CD4-positive, alpha-beta T cell treated with Interleukin-2 at 100 ng/mL for 4 hours (primary cell): ENCODE measurements at regions not wholly inside any gene's neighbourhood (a gene's known extent, or its start where the extent isn't known, plus 50 kb on each side); places are given as distances from the start of the nearest gene placed in this dataset.
"Not testable (repeated sequence)": the region's sequence is repeated elsewhere in the genome, so short reads cannot be mapped to it uniquely, and the experiment has no call there.

ENCODE experiments used
- DNase-seq: peaks from one replicate; pipeline ENCODE4 v3.0.0-alpha.2; 2020; ENCODE audit warnings: low spot score

- DNase-seq = no peak
Measured at GRCh38 chr12:124475295-124476010, 92.0 kb downstream of the NCOR2 start.

DNA sequence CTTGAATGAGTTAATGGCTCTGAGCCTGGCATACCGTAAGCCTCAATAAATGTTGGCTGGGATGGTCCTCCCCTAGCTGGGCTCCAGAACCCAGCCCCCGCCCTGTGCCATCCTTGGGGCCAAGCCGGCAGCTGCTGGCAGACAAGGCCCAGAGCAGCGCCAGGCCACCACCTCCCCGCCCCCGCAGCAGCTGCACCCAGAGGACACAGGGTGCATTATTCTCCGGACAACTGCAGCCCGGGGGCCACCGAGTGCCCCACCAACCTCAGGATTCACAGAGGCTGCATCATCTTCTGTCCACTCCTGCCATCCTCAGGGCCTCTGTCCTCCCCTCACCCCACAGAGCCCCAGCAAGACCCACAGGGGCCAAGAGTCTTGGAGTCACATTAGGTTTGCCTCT is 92.7 kb downstream of the NCOR2 start:
- no peak for DNase-seq

DNA sequence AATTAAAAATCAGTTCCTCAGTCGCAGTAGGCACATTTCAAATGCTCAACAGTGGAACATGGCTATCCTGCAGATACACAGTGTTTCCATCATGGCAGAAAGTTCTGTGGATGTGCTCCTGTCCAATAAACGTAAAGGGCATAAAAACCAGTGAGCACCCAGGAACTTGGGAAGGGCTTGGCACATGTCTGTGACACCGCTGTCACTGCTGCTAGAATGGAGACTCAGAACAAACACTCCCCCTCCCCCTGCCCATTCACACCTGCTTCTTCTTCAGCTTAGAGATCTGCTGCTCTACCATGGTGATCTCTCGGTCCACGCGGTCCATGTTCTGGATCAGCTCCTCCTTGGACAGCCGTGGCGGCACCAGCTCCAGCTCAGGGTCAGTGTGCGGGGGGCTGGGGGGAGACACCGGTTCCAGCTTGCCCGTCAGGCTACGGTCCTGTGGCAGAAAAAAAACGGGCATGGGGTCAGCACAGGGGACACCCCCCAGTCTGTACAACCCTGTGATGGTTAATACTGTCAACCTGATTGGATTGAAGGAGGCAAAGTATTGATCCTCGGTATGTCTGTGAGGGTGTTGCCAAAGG is 94.6 kb downstream of the NCOR2 start:
- DNase-seq = no peak

GRCh38 chr12:124471828-124472227 is 95.6 kb downstream of the NCOR2 start:
- no peak for DNase-seq

DNA sequence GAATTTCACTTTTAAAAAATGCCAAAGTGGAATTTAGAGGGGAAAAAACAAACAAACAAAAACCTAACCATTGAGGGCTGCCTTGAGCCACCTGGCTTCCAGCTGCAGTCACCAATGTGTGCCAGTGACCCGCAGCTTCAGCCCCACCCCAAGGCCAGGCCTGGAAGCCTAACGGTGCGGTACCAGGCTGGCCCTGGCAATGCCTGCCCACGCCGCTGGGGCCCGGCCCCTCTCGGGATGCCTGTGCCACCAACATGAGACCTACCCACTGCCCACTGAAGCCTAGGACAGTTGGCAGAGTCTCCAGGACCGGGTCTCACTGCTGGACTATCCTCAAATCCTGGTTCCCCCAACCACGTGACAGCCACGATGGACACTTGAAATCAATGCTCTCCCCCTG is 96.6 kb downstream of the NCOR2 start:
- DNase-seq = no peak

- no peak for DNase-seq
Measured at GRCh38 chr12:124470139-124470538, 97.3 kb downstream of the NCOR2 start.

GRCh38 chr12:124469193-124469888 is 98.1 kb downstream of the NCOR2 start:
- DNase-seq = peak; percentile 39

DNA sequence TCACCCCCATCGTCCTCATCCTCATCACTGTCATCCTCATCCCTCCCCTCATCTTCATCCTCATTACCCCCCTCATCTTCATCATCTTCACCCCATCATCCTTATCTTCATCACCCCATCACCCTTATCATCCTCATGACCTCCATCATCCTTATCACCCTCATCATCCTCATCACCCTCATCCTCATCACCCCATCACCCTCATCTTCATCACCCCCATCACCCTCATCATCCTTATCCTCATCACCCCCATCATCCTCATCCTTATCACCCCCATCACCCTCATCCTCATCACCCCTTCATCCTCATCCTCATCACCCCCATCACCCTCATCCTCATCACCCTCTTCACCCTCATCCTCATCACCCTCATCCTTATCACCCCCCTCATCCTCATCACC is 99.9 kb downstream of the NCOR2 start:
- not testable (repeated sequence) for DNase-seq

- DNase-seq = peak; percentile 91
Measured at GRCh38 chr12:124466216-124467128, 100.9 kb downstream of the NCOR2 start.

DNA sequence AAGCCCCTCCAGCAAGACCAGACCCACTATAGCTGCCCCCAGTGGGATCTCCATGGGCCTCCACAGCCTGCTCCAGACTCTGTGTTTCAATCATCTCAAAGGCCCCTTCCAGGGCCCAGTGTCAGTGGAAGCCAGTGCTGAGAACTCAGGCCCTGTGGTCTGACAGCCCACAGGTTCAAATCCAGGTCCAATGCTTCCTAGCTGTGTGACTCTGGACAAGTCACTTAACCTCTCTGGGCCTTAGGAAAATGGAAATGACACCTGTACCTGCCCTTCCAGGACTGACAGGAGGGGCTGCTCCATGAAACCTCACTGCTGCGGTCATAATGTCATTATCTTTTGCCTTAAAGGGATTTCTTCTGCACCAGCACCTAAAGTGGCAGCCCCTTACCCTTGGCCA is 101.9 kb downstream of the NCOR2 start:
- no peak for DNase-seq

- no peak for DNase-seq
Measured at GRCh38 chr12:124464830-124465229, 102.6 kb downstream of the NCOR2 start.

- DNase-seq = no peak
Measured at GRCh38 chr12:124464062-124464461, 103.3 kb downstream of the NCOR2 start.

GRCh38 chr12:124463341-124463921 is 104.0 kb downstream of the NCOR2 start:
- DNase-seq = no peak

DNA sequence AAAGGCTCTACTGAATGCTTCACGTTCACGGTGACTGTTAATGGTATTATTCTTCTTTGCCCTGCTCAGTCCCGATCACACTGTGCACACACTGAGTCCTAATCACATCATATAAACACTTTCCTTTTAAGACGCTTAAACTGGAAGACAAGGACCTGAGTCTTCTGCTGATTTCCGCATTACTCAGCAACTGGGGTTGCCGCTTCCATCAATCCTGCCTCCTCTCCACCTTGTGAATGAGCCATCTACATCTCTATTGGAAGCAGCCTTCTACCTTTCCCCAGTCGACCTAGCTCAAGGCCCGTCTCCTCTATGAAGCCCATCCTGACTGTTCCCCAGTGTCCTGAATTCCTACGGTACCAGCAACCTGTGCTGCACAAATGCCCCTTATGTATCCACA is 104.7 kb downstream of the NCOR2 start:
- DNase-seq = no peak

DNA sequence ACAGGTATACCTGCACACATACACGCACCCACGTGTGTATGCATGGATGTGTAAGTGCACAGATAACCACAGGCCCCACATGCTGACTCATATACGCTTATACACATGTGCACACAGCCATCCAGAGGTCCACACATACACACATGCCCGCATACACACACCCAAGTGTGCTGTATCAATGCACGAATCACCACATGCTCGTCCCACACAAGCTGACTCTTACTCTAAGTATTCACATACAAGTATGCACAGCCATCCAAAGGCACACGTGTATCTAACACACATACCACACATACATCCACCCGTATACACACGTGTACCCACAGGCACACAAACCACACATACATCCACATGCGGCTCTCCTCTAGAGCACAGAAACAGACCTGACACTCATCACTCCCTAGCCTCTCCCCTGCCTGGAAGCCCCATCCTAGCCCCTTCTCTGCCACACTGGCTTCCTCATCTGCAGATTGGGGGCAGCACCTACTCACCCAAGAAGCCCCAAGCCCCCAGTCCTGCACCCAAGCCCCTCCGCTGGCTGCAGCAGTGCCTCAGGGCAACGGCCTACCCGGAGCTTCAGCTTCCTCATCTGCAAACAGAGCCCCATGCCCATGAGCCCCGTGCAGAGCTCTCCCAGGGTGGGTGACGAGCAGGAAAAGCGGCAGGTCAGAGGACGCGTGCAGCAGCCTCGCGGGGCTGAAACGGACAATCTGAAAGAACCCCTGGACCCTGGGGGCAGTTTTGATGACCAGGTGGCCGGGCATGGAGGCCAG is 105.4 kb downstream of the NCOR2 start:
- no peak for DNase-seq

DNA sequence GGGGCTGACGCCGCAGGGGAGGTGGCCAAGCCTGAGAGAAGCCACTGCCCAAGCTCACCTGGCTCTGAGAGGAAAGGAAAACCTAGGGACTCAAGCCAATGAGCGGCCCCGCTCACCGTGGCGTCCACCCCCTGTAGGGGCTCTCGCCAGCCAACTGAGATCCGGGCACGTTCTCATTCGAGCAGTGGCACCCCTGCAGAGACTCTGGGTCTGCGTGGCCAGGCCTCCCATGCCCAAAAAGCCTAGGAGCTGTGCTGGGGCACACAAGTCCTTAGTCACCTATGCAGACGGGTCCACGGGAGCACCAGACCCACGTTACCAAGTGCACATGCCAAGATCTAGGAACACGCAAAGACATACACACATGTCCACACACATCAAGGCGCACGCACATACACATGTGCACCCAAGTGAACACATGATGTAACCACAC is 106.2 kb downstream of the NCOR2 start:
- DNase-seq = no peak

- no peak for DNase-seq
Measured at GRCh38 chr12:124460771-124461170, 106.6 kb downstream of the NCOR2 start.

DNA sequence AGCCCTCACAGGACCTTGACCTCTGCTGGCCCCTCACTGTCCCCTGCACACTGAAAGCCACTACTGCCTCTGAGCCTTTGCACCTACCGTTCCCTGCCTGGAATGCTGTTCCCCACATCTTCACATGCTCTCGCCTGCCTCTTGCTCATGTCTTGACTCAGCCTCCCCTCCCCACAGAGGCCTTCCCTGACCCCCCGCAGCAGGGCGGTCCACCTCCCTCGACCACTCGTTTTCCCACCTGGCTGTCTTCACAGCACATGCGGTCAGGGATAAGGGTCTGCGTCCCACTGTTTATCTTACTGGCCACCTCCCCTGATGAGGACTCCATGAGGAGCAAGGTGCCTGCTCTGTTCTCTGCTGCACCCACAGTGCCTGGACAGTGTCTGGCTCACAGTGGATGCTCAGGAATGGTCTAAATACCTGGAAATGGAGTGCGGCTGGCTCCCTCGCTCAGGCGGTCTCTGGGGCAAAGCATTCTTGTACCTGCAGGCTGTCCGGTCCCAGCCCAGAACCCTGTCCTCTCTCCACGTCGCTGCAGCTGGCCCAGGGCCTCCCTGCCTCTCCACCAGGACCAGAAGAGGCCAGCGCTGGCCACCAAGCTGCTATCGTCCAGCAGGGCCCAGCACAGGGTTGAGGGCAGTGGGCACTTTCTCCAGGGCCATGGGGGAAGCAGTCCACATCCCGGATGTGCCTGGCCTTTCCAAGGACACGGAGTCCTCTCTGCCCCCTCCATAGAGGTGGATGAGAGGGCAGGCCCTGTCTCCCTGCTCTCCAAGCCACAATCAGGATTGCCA is 107.4 kb downstream of the NCOR2 start:
- no peak for DNase-seq

DNA sequence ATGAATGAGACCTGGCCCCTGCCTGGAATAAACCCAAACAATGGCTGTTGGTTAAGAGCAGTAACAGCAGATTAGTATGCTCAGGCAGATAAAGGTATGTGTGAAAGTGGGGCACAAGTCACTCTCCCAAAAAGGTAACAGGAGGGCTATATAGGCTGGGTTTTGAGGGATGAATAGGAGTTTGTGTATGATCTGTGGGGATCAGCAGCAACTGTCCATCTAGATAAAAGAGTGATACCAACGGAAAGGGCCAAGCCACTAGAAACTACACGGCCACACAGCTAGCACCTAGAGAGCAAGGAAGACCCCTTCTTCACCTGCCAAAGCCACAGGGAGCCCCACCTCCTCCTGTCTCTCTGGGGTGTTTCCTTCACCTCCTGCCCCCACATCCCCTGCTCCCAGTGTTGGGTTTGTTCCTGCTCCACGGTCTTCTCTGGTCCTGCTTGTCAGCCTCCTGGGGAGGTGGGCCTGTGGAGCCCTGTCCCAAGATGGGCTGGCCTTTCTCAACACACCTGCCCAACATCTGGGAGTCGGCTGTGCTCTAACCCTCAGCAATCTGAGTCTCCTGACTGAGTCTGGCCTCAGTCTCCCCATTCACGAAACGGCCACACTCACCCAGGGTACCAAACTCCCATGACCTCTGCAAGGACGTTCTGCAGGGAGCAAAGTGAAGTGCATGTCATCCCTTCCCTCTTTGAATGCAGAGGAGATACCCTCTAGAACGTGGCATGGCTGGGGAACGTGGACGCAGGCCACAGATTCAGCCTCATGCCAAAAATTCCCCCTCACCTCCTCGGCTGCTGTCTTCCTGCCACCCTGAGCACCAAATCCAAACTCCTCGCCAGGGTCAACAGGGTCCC is 108.2 kb downstream of the NCOR2 start:
- no peak for DNase-seq
